ENCODE measurements at regions not wholly inside any gene's neighbourhood (a gene's known extent, or its start where the extent isn't known, plus 50 kb on each side); places are given as distances from the start of the nearest gene placed in this dataset.

- TF ChIP-seq CTCF (IDR thresholded peaks at IDR 0.05; ENCODE audit: insufficient read depth, low read length) = no peak
- no peak for DNase-seq (ENCODE audit: low read depth)
- no peak overlapping the region for H3K4me3 ChIP-seq (ENCODE audit: low read depth, low read length)
These were observed 59.7 kb downstream of the KCNA1 start for GRCh38 chr12:4969405-4969804.

- H3K4me3 ChIP-seq (ENCODE audit: low read depth, low read length) = no peak overlapping the region
- DNase-seq (ENCODE audit: low read depth) = no peak
- no peak for TF ChIP-seq CTCF (IDR thresholded peaks at IDR 0.05; ENCODE audit: insufficient read depth, low read length)
These were observed 64.5 kb downstream of the KCNA1 start for GRCh38 chr12:4974217-4974616.

GRCh38 chr12:4975574-4975973, 65.9 kb downstream of the KCNA1 start:
- DNase-seq (ENCODE audit: low read depth) = peak; percentile 27
- H3K4me3 ChIP-seq (ENCODE audit: low read depth, low read length) = no peak overlapping the region
- TF ChIP-seq CTCF (IDR thresholded peaks at IDR 0.05; ENCODE audit: insufficient read depth, low read length) = peak; percentile 20

- no peak overlapping the region for H3K4me3 ChIP-seq (ENCODE audit: low read depth, low read length)
- no peak for TF ChIP-seq CTCF (IDR thresholded peaks at IDR 0.05; ENCODE audit: insufficient read depth, low read length)
- no peak for DNase-seq (ENCODE audit: low read depth)
These were observed 66.6 kb upstream of the KCNA5 start for GRCh38 chr12:4977102-4977501.

GRCh38 chr12:4978737-4979136, 64.9 kb upstream of the KCNA5 start:
- TF ChIP-seq CTCF (IDR thresholded peaks at IDR 0.05; ENCODE audit: insufficient read depth, low read length) = no peak
- H3K4me3 ChIP-seq (ENCODE audit: low read depth, low read length) = no peak overlapping the region
- DNase-seq (ENCODE audit: low read depth) = no peak

GRCh38 chr12:4979737-4980136, 63.9 kb upstream of the KCNA5 start:
- no peak for DNase-seq (ENCODE audit: low read depth)
- no peak overlapping the region for H3K4me3 ChIP-seq (ENCODE audit: low read depth, low read length)
- no peak for TF ChIP-seq CTCF (IDR thresholded peaks at IDR 0.05; ENCODE audit: insufficient read depth, low read length)

- no peak overlapping the region for H3K4me3 ChIP-seq (ENCODE audit: low read depth, low read length)
- no peak for TF ChIP-seq CTCF (IDR thresholded peaks at IDR 0.05; ENCODE audit: insufficient read depth, low read length)
- no peak for DNase-seq (ENCODE audit: low read depth)
These were observed 59.3 kb upstream of the KCNA5 start for GRCh38 chr12:4984344-4984743.

Data from fibroblast of the aortic adventitia (primary cell).